A673 (cell line): ENCODE measurements at regions not wholly inside any gene's neighbourhood (a gene's known extent, or its start where the extent isn't known, plus 50 kb on each side); places are given as distances from the start of the nearest gene placed in this dataset.

Experiments
- CTCF ChIP-seq: fragments of 300-800, 200-600 bp; sonication (generic); conservative IDR thresholded peaks from 2 replicates; pipeline ENCODE4 v1.5.1; 2017; ENCODE audit warnings: low read depth, mild to moderate bottlenecking, antibody characterized with exemption, low read length, moderate library complexity, mixed read lengths
- EZH2 ChIP-seq: fragments of 200-600 bp; sonication (generic); IDR thresholded peaks from 2 replicates; pipeline ENCODE4 v1.6.1; 2017; ENCODE audit warnings: borderline replicate concordance, low read depth, mild to moderate bottlenecking, mixed read lengths, antibody characterized with exemption, low read length; ENCODE audit not compliant: poor library complexity, severe bottlenecking

GRCh38 chr6:101058296-101058695 is 177.2 kb upstream of the ASCC3 start:
- TF ChIP-seq CTCF (no peak), EZH2 (no peak)
